HG03025 (cell line): ENCODE measurements at regions not wholly inside any gene's neighbourhood (a gene's known extent, or its start where the extent isn't known, plus 50 kb on each side); places are given as distances from the start of the nearest gene placed in this dataset.

Experiments
- ATAC-seq: cut with Tn5 transposase; IDR thresholded peaks from one replicate; pipeline ENCODE4 v1.9.1; 2021; ENCODE audit warnings: mild to moderate bottlenecking, moderate library complexity; ENCODE audit not compliant: unreplicated experiment, low FRiP score

DNA sequence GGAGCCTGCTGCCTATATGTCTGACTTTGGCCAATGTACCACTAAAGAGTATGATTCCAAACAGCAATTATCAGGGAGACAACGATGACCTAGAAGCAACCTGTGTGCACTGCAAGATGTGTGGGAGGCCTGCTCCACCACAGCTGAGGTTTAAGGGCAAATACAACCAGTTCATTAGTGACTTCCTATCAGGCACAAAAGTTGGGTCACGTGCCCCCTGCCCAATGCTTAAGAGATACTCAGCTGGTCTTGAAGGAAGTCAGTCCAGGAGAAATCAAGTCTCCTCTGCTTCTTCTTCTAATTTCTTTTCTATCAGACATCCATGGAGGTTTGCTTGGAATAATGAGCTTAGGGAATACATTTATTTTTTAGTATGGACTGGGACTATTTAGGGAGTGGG, 296.0 kb downstream of the HLX start:
- no peak for ATAC-seq

DNA sequence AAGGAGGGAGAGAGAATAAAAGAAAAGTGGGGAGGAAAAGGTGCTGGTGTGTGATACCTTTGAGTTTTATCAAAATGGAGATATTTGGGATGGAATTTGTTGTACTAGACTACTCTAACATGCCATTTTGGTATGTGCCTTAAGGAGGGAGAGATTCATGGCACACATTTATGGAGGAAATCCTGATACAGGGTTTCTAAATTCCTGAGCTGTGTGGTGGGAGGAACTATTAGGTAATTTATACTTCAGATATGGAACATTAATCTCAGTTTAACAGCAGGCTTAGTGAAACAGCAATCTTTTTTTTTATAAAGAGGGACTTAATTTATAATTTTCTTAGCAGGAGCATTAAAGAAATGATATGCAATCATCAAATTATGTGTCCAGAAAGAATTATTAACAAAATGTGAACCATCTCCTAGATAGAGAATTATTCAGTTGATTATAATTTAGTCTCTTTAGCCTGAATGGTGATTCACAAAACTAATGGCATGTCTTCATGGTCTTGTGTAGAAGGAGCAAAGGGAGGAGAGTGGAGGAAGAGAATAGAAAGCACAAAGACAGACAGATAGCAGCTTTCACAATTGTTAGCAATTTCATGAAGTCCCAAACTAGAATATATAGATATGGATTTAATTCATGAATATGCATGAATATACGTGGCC, 301.6 kb downstream of the HLX start:
- no peak for ATAC-seq

- ATAC-seq: no peak
Observed at GRCh38 chr1:221182791-221183533, 303.7 kb downstream of the HLX start.

DNA sequence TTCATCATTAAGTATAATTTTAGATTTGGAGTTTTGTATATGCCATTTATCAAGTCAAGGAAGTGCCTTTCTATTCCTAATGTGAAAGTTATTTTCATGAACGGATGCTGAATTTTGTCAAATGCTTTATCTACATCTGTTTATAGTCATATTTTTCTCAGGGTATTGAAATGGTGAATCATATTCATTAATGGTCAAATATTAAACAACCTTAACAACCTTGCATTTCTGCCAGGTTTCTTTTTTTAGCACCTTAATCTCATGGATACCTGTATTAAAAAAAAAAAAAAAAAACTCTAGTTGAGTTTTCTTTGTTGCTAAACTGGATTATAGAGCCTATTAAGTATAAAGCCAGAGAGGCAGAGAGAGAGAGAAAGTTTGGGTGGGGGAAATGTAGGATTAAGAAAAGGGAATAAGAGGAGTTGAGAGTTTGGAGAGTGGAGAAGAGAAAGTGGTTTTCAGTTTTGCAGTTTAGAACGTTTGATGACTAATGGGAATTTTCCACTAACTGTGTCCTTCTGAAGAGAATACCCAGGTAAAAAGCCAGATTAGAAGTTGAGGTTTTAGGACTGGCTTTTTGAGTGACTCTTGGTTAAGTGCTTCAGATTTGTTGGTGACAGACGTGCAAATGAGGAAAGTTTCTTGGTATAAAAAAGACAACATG, 305.0 kb downstream of the HLX start:
- no peak for ATAC-seq

DNA sequence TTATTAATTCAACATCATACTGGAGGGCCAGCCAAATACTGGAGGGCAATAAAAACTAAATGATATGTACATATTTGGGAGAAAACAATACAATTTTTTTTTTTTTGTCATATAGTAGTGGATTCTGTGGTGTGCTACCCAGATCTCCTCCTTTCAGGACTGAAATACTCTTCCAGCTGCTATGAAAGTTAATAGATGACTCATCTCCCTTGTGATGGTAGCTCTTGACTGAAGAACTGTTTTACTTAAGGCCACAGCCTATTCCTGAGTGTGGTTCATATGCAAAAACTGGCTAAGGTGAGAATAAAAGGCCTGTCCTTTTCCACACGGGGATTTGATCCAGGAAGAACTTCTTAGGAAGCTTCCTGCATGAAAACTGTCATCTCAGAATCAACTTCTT, 307.9 kb downstream of the HLX start:
- ATAC-seq: no peak

- ATAC-seq: no peak
Observed at GRCh38 chr1:221188458-221188857, 309.2 kb downstream of the HLX start.

DNA sequence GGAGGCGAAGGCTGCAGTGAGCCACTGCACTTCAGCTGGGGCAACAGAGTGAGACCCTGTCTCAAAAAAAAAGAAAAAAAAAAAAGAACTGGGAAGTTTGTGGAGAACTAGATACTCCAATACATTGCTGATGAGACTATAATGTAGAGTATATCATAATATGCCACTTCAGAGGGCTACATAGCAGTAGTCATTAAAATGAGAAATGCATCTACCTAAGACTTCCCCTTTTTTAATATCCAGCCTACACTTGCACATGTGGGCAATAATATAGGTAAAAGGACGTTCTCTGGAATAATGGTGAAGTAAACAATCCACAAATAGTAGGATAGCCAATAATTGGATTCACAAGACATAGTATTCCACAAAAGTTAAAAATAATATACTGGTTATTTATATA, 311.0 kb downstream of the HLX start:
- ATAC-seq: no peak

GRCh38 chr1:221192055-221192454, 312.8 kb downstream of the HLX start:
- ATAC-seq: no peak

DNA sequence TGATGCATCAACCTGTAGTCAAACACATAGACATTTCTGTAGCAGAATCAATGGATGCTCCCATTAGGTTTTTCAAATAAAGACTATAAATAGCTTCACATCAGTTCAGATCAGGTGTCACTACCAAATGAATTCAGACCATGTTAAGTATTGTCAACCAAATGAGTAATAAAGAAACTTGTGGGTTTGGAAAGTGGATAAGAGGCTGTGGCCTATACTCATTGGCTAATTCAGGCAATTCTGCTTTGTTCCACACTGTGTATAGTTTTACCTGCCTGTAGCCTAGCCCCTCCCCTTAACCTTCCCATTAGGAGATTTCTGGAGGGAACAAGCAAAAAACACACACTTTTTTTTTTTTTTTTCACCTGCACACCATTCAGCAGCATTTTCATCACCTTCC, 321.2 kb downstream of the HLX start:
- no peak for ATAC-seq

- ATAC-seq: no peak
Observed at GRCh38 chr1:221201773-221202172, 322.5 kb downstream of the HLX start.

DNA sequence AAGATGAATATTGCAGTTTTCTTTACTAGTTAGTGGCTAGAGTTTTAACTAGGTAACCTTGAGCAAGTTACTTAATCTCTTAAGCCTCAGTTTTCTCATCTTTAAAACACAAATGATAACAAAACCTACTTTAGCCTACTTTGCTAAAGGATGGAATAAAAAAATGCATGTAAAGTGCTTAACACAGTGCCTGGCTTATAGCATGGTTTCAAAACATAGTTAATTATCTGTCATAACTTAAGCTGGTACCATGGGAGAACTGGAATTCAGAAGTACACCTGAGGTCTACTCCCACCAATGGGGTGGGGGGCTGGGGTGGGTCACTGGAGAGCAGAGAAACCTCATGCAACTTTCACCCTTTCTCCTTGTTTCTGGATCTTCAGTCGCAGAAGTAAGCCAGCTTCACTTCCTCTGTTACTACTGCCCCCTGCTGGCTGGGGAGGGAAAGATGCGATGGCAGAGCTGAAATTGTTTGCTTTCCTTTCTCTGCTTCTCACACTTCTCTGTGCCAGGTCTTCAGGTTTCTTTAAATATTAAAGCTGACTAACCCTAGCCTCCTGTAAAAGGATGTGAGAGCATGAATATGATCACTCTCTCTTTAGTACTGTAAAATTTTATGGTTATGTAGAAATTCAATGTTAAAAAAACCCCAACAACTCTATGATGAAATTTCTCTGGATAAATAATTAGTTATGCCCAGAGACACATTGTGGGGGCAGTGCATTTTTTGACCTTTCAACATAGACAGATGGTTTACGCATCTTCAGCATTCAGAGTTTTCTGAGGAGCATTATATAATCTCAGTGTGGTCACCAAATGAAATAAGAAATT, 324.2 kb downstream of the HLX start:
- peak; percentile 80 for ATAC-seq

- ATAC-seq: no peak
Observed at GRCh38 chr1:221204055-221204833, 325.0 kb downstream of the HLX start.

DNA sequence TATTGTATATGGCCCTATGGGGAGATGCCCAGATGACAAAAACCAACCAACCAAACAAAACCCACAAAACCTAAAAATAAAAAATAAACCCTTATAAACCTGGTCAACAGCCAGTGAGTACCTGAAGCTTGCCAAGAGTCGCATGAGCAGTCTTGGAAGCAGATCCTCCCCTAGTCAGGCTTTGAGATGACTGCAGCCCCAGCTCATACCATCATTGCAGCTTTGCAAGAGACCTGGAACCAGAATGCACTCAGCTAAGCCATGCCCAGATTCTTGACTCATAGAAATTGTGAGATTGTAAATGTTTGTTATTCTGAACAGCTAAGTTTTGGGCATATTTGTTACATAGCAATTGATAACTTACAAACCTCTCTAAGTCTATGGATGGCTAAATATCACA, 326.8 kb downstream of the HLX start:
- ATAC-seq: no peak

DNA sequence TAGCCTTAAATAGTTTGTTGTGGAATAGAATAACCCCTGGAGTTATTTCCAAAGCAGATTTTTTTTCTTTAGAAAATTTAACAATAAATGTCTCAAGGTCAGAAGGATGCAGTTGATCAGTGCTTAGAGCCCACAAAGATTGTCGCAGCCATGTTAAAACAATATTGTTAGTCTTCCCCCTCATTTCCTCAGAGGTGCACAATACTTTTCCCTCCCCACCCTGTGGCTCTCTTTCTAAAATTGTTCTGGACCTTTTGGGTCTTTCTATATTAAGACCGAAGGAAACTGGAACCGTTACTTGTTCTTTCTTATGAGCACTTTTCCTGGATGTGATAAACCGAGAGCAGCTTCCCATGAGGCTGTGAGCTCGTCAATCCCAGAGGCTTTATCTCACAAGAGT, 333.7 kb downstream of the HLX start:
- no peak for ATAC-seq

- ATAC-seq: no peak
Observed at GRCh38 chr1:221217029-221217428, 337.8 kb downstream of the HLX start.

GRCh38 chr1:221223281-221223680, 344.0 kb downstream of the HLX start:
- no peak for ATAC-seq

DNA sequence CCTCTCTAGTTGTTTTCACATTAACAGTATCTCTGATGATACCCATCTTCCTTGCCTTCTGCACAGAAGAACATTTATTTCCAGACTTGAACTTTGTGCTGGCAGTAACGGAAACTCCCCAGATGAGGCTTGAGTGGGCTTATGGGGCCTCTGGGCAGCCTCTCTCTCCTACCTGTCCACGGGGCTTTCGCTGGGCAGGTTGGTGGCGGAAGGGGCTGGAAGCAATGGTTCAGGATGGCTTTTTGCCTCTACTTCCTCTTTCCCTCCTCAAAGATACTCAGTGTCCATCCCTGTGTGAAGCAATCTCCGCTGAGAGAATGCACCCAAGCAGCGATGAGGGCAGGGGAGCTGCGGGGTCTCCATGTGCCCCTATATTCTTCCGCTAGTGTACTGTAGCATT, 348.2 kb downstream of the HLX start:
- ATAC-seq: no peak

GRCh38 chr1:221227872-221228337, 348.7 kb downstream of the HLX start:
- ATAC-seq: no peak

GRCh38 chr1:221228594-221228993, 349.4 kb downstream of the HLX start:
- ATAC-seq: no peak

DNA sequence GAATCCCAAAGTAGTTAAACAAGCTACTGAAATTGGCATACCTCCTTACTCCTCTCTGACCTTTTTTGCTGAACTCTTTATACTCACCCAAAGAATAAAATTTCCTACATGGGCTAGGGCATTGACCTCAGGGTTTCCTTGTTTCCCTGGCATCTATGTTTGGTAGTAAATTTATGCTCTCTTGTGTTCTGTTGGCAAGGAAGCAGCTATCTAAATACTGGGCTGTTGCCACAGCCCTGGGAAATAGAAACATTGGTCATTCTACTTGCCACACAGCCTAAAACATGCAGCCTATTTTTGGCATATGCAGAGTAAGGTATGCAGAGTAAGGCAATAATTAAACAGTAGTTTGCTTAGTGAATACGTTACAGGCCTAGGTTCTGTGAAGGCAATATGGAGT, 351.4 kb downstream of the HLX start:
- ATAC-seq: no peak
